A673 (cell line): ENCODE measurements at regions not wholly inside any gene's neighbourhood (a gene's known extent, or its start where the extent isn't known, plus 50 kb on each side); places are given as distances from the start of the nearest gene placed in this dataset.

ENCODE experiments used
- BruUV-seq: library from RNA; stranded (reverse); fragments of 400-500 nt; replicated peaks from 2 replicates; lab custom pipeline; 2021; lab: Mats Ljungman, UMichigan
- CTCF ChIA-PET: fragments of 300-600 bp; sonication (Branson Sonifier 250); formaldehyde crosslinking; loops from one replicate; lab custom pipeline; 2022; ENCODE audit warnings: antibody characterized with exemption; lab: Charles Lee
- POLR2A ChIA-PET: fragments of 300-600 bp; sonication (Branson Sonifier 250); formaldehyde crosslinking; loops from one replicate; lab custom pipeline; 2022; ENCODE audit warnings: antibody characterized with exemption; ENCODE audit not compliant: low non-redundant PET; lab: Charles Lee
- DNase-seq: peaks from one replicate; pipeline ENCODE4 v3.0.0-alpha.2; 2015; ENCODE audit warnings: low spot score
- H3K27ac ChIP-seq: fragments of 200-600 bp; sonication (generic); 2 replicates; pipeline ENCODE4 v1.5.1; 2016; ENCODE audit warnings: mixed run types, low read depth, mild to moderate bottlenecking, mixed read lengths, antibody characterized with exemption, low read length; ENCODE audit not compliant: poor library complexity, severe bottlenecking
- H3K27me3 ChIP-seq: fragments of 200-600 bp; sonication (generic); replicated peaks from 2 replicates; pipeline ENCODE4 v1.6.1; 2017; ENCODE audit warnings: mixed run types, low read depth, mild to moderate bottlenecking, mixed read lengths, antibody characterized with exemption, low read length; ENCODE audit not compliant: insufficient read depth, poor library complexity
- H3K36me3 ChIP-seq: fragments of 200-600 bp; sonication (generic); 2 replicates; pipeline ENCODE4 v1.6.1; 2016; ENCODE audit warnings: mixed run types, mild to moderate bottlenecking, mixed read lengths, antibody characterized with exemption, low read length; ENCODE audit not compliant: insufficient read depth, poor library complexity, severe bottlenecking
- H3K4me1 ChIP-seq: fragments of 200-600 bp; sonication (generic); 2 replicates; pipeline ENCODE4 v1.6.1; 2017; ENCODE audit warnings: mixed run types, mild to moderate bottlenecking, mixed read lengths, antibody characterized with exemption, low read length; ENCODE audit not compliant: insufficient read depth, poor library complexity, severe bottlenecking
- H3K4me3 ChIP-seq: fragments of 200-600 bp; sonication (generic); 2 replicates; pipeline ENCODE4 v1.5.1; 2016; ENCODE audit warnings: low read depth, mixed run types, mild to moderate bottlenecking, mixed read lengths, low read length; ENCODE audit not compliant: poor library complexity, severe bottlenecking
- H3K9me3 ChIP-seq: fragments of 200-600 bp; sonication (generic); 2 replicates; pipeline ENCODE4 v1.6.1; 2016; ENCODE audit warnings: mixed run types, low read depth, mild to moderate bottlenecking, mixed read lengths, antibody characterized with exemption, low read length; ENCODE audit not compliant: poor library complexity, severe bottlenecking
- EZH2 ChIP-seq: fragments of 200-600 bp; sonication (generic); IDR thresholded peaks from 2 replicates; pipeline ENCODE4 v1.6.1; 2017; ENCODE audit warnings: borderline replicate concordance, low read depth, mild to moderate bottlenecking, mixed read lengths, antibody characterized with exemption, low read length; ENCODE audit not compliant: poor library complexity, severe bottlenecking
- intact Hi-C: fragments of 100-400 bp; cut with micrococcal nuclease; formaldehyde crosslinking; loops from one replicate; pipeline ENCODE4 v1.10.0; 2022; ENCODE audit not compliant: unreplicated experiment
- TF ChIP-seq, protein P1 (sequence below): fragments of 300-800, 200-600 bp; sonication (generic); conservative IDR thresholded peaks from 2 replicates; pipeline ENCODE4 v1.5.1; 2017; ENCODE audit warnings: low read depth, mild to moderate bottlenecking, antibody characterized with exemption, low read length, moderate library complexity, mixed read lengths

DNA sequence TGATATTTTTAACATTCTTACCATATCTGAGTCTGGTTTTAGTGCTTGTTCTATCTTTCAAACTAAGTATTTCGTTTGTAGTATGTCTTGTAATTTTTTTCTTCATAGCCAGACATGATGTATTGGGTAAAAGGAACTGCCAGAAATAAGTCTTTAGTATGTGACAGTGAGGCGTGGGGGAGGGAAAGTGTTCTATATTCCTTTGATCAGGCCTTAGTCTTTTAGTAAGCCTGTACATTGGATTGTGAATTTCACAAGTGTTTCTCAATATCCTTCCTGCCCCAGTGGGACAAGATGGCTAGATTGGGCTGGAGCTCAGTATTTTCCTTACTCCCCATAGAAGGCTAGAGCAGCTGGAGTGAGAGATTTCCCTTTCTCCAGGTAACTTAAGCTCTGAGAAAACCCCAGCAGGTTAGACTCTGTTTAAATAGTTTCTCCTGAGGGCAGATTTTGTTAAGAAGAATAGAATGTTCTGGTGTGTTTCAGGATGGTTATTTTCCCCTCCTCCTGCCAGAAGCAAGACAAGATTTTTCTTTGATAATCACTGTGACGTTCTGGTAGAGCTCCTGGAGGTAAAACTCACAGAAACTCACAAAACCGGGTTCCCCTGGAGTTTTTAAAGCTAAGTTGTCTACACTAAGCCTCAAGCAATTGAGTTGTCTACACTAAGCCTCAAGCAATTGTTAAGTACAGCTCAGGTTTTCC lies 140.7 kb upstream of the ARPP21 start:
- BruUV-seq: no TSS peak
- peaks cover 3% of the 10 kb centered on the region for H3K4me1 ChIP-seq
- TF ChIP-seq, protein P1, sequence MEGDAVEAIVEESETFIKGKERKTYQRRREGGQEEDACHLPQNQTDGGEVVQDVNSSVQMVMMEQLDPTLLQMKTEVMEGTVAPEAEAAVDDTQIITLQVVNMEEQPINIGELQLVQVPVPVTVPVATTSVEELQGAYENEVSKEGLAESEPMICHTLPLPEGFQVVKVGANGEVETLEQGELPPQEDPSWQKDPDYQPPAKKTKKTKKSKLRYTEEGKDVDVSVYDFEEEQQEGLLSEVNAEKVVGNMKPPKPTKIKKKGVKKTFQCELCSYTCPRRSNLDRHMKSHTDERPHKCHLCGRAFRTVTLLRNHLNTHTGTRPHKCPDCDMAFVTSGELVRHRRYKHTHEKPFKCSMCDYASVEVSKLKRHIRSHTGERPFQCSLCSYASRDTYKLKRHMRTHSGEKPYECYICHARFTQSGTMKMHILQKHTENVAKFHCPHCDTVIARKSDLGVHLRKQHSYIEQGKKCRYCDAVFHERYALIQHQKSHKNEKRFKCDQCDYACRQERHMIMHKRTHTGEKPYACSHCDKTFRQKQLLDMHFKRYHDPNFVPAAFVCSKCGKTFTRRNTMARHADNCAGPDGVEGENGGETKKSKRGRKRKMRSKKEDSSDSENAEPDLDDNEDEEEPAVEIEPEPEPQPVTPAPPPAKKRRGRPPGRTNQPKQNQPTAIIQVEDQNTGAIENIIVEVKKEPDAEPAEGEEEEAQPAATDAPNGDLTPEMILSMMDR: no peak
- TF ChIP-seq EZH2: no peak
- no peak for DNase-seq
- no peak overlapping the region for H3K4me3 ChIP-seq
- H3K9me3 ChIP-seq: no peaks in the 10 kb centered on the region
- POLR2A ChIA-PET: no interaction called here
- CTCF ChIA-PET: no interaction called here
- no peaks in the 10 kb centered on the region for H3K27me3 ChIP-seq
- intact Hi-C loops: no loop called here
- H3K27ac ChIP-seq: no peak overlapping the region
- H3K36me3 ChIP-seq: no peaks in the 10 kb centered on the region

DNA sequence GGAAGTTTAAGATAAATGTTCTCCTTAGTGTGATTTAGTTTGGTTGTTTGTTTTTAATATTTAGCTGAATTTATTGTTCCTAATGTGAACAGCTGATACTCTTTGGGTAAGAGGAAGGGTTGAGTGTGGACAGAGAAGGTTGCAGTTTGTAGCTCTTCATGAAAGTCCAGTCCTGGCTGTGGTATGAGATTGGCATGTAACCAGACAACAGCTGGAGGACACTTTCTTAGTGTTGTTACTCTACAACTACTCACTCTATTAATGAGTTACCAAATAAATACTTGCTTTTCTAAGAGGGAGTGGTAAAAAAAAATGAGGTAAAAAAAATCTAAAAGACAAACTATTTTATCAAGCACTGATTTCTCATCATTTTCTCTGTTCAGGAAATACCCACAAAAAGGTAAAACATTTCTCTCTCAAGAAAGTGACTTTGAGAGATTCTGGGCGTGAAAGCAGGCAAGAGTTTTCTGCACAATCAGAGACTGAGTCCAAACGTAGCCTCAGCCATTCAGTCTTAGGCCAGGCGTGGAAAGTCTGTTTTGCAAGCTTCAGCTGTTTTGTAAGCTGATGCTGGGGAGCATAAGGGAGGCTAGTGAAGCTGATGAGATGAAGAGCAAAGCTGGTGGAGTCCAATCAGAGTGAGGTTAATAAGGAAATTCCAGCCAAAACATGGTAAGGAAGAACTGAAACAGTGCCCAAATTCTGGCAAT lies 138.5 kb upstream of the ARPP21 start:
- ChIA-PET CTCF (no interaction called here), POLR2A (no interaction called here)
- no peak overlapping the region for H3K27ac ChIP-seq
- peaks cover 19% of the 10 kb centered on the region for H3K4me1 ChIP-seq
- no peak for DNase-seq
- H3K36me3 ChIP-seq: no peaks in the 10 kb centered on the region
- no peaks in the 10 kb centered on the region for H3K9me3 ChIP-seq
- TF ChIP-seq, protein P1: no peak
- no peak for TF ChIP-seq EZH2
- intact Hi-C loops: no loop called here
- BruUV-seq: no TSS peak
- no peaks in the 10 kb centered on the region for H3K27me3 ChIP-seq
- no peak overlapping the region for H3K4me3 ChIP-seq

DNA sequence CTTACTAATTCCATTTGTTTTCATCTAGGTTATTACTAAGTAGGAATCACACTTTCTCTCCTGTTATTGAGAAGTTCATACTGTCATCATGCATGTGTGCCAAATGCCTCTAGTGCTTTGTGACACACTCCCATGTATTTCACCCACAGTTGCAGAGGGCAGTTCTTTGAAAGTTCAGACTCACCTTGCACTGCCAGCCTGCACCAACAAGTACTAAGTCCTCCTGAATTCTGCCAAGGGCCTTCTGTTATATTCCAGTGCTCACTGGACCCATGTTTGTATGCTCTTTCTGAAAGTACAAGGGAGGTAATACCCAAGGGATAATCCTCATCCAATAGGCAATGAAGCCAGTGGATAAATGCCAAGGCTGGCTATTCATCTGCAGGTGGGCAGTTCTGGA lies 136.6 kb upstream of the ARPP21 start:
- intact Hi-C loops: no loop called here
- TF ChIP-seq EZH2: no peak
- TF ChIP-seq, protein P1: no peak

More for the DNA sequence above, 136.6 kb upstream of the ARPP21 start:
- ChIA-PET CTCF (no interaction called here), POLR2A (no interaction called here)
- DNase-seq: no peak
- Histone ChIP-seq H3K4me3 (no peak overlapping the region), H3K27ac (no peak overlapping the region), H3K27me3 (no peaks in the 10 kb centered on the region), H3K36me3 (no peaks in the 10 kb centered on the region), H3K4me1 (peaks cover 20% of the 10 kb centered on the region), H3K9me3 (no peaks in the 10 kb centered on the region)
- BruUV-seq: no TSS peak
